ENCODE measurements at regions not wholly inside any gene's neighbourhood (a gene's known extent, or its start where the extent isn't known, plus 50 kb on each side); places are given as distances from the start of the nearest gene placed in this dataset.

- Histone ChIP-seq H2BK12ac (ENCODE audit: insufficient read length, low read depth, low read length) (no peak overlapping the region), H3K56ac (ENCODE audit: insufficient read length, low read depth, low read length) (no peak overlapping the region), H2BK120ac (ENCODE audit: low read depth, low read length, poor library complexity, severe bottlenecking) (no peak overlapping the region), H3K9ac (ENCODE audit: extremely low read depth, insufficient read length, low read length) (no peak overlapping the region), H3T11ph (ENCODE audit: low read length) (no peak overlapping the region), H2AFZ (ENCODE audit: low read length) (no peak overlapping the region), H2BK15ac (ENCODE audit: low read depth, low read length) (no peak overlapping the region), H4K91ac (ENCODE audit: insufficient read length, low read depth, low read length) (no peak overlapping the region), H3K27ac (ENCODE audit: insufficient read length, low read depth, low read length) (no peak overlapping the region), H3K27me3 (ENCODE audit: insufficient read depth, low read length) (no peaks in the 10 kb centered on the region), H4K20me1 (ENCODE audit: control insufficient read depth, insufficient read depth, insufficient read length) (no peaks in the 10 kb centered on the region), H3K9me3 (ENCODE audit: control insufficient read depth, low read depth, low read length) (no peaks in the 10 kb centered on the region), H3K4me1 (ENCODE audit: insufficient read depth, low read length) (no peaks in the 10 kb centered on the region), H3K23me2 (ENCODE audit: insufficient read length, low read depth, low read length, poor library complexity, severe bottlenecking) (no peaks in the 10 kb centered on the region), H3K18ac (ENCODE audit: insufficient read length, low read depth, low read length) (no peak overlapping the region), H3K23ac (ENCODE audit: insufficient read length, low read depth, low read length) (no peak overlapping the region), H2BK5ac (ENCODE audit: insufficient read length, low read length) (no peak overlapping the region), H2BK20ac (ENCODE audit: low read depth, low read length, poor library complexity, severe bottlenecking) (no peak overlapping the region), H3K79me1 (ENCODE audit: insufficient read depth, low read depth, low read length, poor library complexity, severe bottlenecking) (no peaks in the 10 kb centered on the region), H3K79me2 (ENCODE audit: insufficient read depth, low read length) (no peaks in the 10 kb centered on the region), H2AK5ac (ENCODE audit: insufficient read length, low read length) (no peak overlapping the region), H3K4ac (ENCODE audit: low read depth, low read length) (no peak overlapping the region), H3K14ac (ENCODE audit: insufficient read depth, low read length) (no peak overlapping the region), H4K5ac (ENCODE audit: insufficient read length, low read depth, low read length) (no peak overlapping the region), H4K8ac (replicated peaks; ENCODE audit: insufficient read length, low read depth, low read length) (no peak overlapping the region), H3K4me2 (ENCODE audit: insufficient read depth, insufficient read length, low read length) (no peak overlapping the region)
- Mint-ChIP-seq H3K27me3 (ENCODE audit: low read depth) (no peaks in the 10 kb centered on the region), H3K27ac (no peak overlapping the region), H3K4me3 (no peak overlapping the region), H3K36me3 (ENCODE audit: insufficient read depth in 1 of 3, low read depth in 3 of 3) (no peaks in the 10 kb centered on the region), H3K4me1 (no peaks in the 10 kb centered on the region), H3K9me3 (no peaks in the 10 kb centered on the region)
- no peak for DNase-seq
- no peak for TF ChIP-seq CTCF (conservative IDR thresholded peaks at IDR 0.05)
These were observed 273.2 kb downstream of the IL15 start for GRCh38 chr4:141909541-141909940.

All from H9 (cell line).